HG03565 (cell line): ENCODE measurements at regions not wholly inside any gene's neighbourhood (a gene's known extent, or its start where the extent isn't known, plus 50 kb on each side); places are given as distances from the start of the nearest gene placed in this dataset.

ENCODE experiments used
- ATAC-seq: cut with Tn5 transposase; IDR thresholded peaks from one replicate; pipeline ENCODE4 v1.9.1; 2021; ENCODE audit warnings: mild to moderate bottlenecking, moderate library complexity; ENCODE audit not compliant: unreplicated experiment

DNA sequence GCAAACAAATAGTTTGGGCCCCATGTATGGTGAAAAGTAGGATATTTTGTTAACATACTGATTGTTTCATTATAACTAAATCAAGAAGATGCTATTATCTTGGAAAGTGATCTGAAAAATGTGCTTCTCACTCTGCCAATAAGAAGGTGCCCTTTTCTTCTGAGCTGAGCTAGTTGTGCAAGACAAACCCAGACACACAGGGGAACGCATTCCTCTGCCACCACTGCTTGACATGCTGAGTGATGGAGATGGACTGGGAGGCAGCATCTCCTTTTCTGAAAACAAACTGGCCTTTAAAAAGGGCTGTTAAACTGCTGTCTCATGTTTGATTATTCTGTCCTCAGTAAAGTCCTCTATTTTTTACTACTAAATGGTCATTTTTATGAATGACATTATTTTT lies 1989.9 kb upstream of the CELF4 start:
- ATAC-seq: no peak

GRCh38 chr18:39550701-39551100 lies 1985.1 kb upstream of the CELF4 start:
- ATAC-seq: no peak

- ATAC-seq: no peak
Observed at GRCh38 chr18:39549144-39549543, 1983.5 kb upstream of the CELF4 start.

DNA sequence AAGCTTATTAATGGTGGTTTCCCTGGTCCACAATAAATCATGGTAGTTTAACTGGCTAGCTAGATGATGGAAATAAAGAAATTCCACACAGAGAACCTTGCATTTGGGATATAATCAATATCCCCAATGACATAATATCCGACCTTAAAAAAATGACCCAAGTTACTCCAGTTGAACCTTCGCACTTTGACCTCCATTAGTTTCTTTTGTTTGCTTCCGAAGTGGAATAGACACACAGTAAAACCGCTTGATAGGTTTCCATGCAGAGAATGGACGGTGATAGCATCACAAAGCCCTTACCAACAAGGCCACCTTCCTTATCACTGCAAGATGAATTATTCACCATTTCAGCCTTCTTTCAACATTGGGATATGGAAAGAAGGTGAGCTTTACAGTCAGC lies 1966.1 kb upstream of the CELF4 start:
- ATAC-seq: no peak

- ATAC-seq: no peak
Observed at GRCh38 chr18:39529358-39529757, 1963.8 kb upstream of the CELF4 start.

DNA sequence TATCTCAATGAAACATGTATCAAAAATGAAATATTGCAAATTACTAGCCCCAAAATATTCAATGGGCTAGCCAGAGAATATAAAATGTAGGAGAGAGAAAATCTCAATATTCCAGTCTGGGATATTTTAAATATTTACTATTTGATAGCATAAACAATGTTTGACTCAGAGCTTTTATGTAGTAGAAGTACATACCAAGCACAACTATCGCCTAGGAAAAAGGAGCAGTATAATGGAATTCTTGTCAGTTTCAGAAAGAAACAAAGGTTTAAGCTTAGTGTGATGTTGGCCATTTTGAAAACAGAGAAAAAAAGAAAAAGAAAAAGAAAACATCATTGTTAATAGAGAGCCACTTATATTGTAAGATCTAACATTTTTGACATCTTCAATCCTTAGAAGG lies 1961.9 kb upstream of the CELF4 start:
- no peak for ATAC-seq

DNA sequence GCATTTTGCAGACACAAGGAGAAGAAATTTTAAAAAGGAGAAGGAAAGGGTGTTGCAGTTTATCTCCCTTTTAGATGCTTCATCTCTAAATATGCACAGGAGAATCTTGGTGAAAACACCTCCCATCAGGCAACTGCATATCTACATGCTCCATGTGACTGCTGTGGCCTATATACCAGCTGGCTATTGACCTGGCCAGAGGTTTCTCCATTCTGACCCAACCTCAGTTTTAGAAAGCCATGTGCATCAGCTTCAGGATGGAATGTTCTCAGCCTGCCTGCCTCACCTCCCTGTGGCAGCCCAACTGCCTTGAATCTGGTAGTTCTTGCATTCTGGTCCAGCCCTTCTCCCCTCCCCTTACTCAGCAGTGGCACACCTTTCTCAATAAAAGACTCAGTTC lies 1958.8 kb upstream of the CELF4 start:
- ATAC-seq: no peak

- ATAC-seq: no peak
Observed at GRCh38 chr18:39523281-39523680, 1957.7 kb upstream of the CELF4 start.

DNA sequence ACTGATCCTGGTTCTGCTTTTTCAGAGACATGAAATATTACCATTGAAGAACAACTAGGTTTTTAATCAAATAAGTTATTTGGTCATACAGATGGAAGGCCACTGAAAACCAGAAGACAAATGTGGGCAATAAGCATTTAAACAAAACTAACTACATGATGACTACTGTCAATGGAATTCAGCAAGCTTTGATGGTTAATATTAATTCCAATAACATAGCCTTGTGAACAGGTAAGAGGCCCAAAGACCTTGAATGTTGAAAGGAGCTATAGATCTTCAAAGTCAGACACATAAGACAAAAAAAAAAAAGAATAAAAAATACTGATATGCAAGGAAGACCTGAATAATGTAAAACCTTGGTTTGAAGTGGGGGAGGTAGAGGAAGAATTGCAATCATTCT lies 1955.6 kb upstream of the CELF4 start:
- ATAC-seq: no peak

- ATAC-seq: no peak
Observed at GRCh38 chr18:39519741-39520140, 1954.1 kb upstream of the CELF4 start.

GRCh38 chr18:39515299-39515698 lies 1949.7 kb upstream of the CELF4 start:
- ATAC-seq: no peak

DNA sequence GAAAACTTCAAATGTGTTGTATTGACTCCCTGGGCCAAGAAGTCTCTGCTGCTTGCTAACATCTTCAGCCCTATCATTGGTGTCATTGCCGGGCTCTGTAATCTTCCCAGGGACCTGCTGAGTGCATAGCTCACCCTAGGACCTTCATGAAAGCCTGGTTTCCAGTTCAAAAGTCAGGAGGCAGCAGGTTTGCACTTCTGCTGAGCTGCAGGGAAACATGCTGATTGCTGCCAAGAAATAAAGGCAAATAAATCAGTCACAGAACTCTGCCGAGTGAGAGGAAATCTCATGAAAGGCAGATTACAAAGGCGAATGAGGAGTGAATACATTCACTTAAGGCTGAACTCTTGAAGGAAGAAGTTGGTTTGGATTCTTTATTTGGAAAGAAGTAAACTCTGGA lies 1947.6 kb upstream of the CELF4 start:
- no peak for ATAC-seq

- no peak for ATAC-seq
Observed at GRCh38 chr18:39506581-39507330, 1941.2 kb upstream of the CELF4 start.

DNA sequence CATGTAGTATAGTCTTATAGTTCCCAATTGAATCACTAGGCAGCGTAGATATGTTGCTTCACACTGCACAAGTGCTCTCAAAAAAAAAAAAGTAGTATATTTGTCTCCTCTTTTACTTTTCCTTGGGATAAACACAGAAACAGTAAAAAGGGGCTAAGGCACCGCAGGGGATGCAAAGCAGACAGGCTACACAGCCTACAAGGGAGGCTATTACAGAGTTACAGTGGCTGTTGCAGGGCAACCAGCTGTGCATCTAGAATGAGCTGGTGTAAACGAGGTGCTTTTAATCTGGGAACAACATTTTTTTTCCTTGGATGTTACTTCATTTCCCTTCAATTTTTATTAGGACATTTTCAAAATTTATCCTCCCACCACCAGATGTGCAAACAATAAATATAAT lies 1934.7 kb upstream of the CELF4 start:
- ATAC-seq: no peak

DNA sequence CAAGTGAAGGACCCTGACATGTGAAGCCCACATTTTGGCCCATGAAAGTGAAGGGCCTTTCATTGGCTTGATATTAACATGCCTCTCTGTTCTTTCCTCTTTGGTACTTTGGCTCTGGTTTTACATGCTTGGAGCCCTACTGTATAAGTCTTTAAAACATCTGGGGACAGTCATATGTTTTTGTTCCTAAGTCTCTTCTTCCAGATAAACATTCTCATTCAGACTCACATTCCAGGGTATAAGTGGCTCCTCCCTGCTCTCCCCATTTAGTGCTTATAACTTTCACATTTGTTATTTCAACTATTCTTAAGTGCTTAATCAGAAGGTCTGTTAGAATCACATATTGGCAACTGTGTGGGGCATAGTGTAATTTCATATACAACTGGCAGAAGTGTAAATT lies 1932.2 kb upstream of the CELF4 start:
- no peak for ATAC-seq

DNA sequence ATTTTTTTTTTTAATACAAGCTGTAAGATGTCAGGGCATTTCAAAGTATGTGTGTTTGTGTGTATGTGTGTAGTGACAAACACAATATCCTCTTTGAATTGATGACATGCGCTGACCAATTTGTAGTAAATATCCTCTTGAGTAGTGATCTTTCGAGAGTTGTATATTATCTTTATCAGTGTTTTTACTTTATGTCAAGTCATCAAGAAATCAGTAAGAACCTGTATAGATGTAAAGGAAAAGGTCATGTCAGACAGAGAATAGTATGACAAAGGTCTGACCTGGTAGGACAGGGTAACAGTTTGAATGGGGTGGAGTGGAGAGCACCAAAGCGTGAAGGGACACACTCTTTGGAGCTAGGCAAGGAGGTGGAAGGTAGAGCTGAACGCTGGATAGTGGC lies 1931.4 kb upstream of the CELF4 start:
- no peak for ATAC-seq

DNA sequence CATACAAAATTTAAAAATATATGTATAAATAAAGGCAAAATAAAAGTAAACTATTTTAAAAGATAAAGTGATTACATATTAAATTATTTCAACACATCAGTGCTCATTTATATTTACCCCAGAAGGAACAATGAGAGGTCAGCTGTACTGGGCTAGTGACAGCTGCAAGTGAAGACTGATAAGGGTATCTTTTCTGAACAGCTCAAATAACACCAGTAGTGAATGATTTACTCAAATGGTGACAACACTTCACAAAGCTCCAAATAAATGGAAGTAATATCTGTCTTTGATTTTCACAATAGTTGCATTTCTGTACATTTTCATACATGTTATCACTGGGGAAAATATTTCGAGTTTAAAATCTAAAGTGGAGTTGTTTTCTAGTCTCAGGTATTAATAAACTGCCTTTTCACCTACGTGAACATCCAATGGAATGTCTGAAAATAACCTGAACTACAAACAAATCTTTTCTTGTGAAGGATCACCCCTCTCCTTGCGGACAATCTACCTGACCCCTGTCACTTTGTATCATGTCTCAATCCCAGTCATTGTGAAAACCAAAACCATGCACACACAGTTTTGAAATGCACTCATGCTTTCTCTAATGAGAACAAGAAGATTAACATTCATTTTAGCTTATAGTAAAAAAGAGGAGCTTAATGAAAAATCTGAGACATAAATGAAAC lies 1928.8 kb upstream of the CELF4 start:
- no peak for ATAC-seq

- ATAC-seq: no peak
Observed at GRCh38 chr18:39491408-39491807, 1925.8 kb upstream of the CELF4 start.

DNA sequence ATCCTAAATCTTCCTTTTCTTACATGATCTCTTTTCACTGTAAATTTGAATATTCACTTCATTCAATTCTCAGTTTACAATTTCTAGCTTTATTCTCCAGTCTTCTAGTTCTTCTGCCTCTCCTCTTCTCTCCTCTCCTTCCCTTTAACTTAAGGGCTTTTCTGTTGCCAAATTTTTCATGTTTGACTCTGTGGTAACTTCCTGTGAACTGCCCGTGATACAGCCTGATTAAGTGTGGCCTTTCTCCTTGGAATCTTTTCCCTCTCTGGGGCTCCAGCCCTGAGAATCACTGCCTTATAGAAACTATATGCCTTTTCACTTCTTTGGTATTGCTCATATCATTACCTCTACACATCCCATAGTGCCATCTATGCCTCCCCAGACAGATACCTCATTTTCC lies 1923.8 kb upstream of the CELF4 start:
- no peak for ATAC-seq

DNA sequence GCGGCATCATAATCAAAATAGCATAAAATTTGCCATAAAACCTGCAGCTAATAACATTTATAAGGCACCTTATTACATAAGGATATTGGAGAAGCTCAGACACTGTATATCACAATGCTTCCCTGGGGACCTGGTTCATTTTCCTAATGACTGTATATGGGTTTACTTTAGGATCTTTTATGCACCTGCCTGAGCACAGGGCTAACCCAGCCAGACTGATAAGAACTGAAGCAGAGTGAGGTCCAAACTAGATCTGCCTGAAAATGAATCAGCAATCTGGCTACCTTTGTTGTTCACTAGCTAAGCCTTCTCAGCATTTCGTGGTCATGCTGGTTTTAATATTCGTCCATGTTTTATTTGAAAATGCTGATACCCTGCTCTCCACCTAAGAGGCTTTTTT lies 1922.3 kb upstream of the CELF4 start:
- no peak for ATAC-seq

GRCh38 chr18:39486268-39486667 lies 1920.7 kb upstream of the CELF4 start:
- no peak for ATAC-seq

DNA sequence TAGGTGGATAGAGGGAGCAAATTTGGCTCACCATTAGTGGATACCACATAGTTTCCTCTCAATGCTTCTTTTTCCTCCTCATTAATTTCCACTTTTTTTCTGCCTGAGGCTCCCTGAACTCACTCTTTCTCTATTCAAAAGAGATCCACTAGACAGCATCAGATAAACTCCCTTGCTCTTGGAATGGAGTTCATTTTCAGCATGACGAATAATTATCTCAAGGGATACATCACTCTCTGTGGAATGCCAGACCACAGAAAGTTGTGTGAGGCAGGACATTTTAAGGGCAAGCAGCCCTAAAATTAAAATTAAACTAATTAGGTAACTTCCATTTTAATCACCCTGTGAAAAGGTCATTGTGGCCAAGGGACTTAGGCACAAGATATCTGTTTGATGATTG lies 1920.1 kb upstream of the CELF4 start:
- ATAC-seq: no peak

GRCh38 chr18:39481281-39481680 lies 1915.7 kb upstream of the CELF4 start:
- ATAC-seq: no peak
